GM19452 (cell line): ENCODE measurements at regions not wholly inside any gene's neighbourhood (a gene's known extent, or its start where the extent isn't known, plus 50 kb on each side); places are given as distances from the start of the nearest gene placed in this dataset.
"Not testable (repeated sequence)": the region's sequence is repeated elsewhere in the genome, so short reads cannot be mapped to it uniquely, and the experiment has no call there.

Experiments
- ATAC-seq: cut with Tn5 transposase; IDR thresholded peaks from one replicate; pipeline ENCODE4 v1.9.1; 2021; ENCODE audit not compliant: unreplicated experiment

- no peak for ATAC-seq
Measured at GRCh38 chr13:47708386-47708785, 292.7 kb downstream of the SUCLA2 start.

GRCh38 chr13:47707414-47707813 is 293.7 kb downstream of the SUCLA2 start:
- ATAC-seq: no peak

- ATAC-seq: no peak
Measured at GRCh38 chr13:47705185-47705584, 295.9 kb downstream of the SUCLA2 start.

- ATAC-seq: no peak
Measured at GRCh38 chr13:47696674-47697073, 304.4 kb downstream of the SUCLA2 start.

GRCh38 chr13:47687577-47687976 is 313.5 kb downstream of the SUCLA2 start:
- ATAC-seq: no peak

DNA sequence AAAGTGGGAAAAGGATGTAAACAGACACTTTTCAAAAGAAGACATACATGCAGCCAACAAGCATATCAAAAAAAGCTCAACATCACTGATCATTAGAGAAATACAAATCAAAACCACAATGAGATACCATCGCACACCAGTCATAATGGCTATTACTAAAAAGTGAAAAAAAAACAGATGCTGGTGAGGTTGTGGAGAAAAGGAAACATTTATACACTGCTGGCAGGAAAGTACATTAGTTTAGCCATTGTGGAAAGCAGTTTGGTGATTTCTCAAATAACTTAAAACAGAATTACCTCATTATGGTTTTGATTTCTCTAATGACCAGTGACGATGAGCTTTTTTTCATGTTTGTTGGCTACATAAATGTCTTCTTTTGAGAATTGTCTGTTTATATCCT is 315.9 kb downstream of the SUCLA2 start:
- ATAC-seq: not testable (repeated sequence)

GRCh38 chr13:47680748-47681147 is 320.3 kb downstream of the SUCLA2 start:
- no peak for ATAC-seq

- no peak for ATAC-seq
Measured at GRCh38 chr13:47679401-47679800, 321.7 kb downstream of the SUCLA2 start.

DNA sequence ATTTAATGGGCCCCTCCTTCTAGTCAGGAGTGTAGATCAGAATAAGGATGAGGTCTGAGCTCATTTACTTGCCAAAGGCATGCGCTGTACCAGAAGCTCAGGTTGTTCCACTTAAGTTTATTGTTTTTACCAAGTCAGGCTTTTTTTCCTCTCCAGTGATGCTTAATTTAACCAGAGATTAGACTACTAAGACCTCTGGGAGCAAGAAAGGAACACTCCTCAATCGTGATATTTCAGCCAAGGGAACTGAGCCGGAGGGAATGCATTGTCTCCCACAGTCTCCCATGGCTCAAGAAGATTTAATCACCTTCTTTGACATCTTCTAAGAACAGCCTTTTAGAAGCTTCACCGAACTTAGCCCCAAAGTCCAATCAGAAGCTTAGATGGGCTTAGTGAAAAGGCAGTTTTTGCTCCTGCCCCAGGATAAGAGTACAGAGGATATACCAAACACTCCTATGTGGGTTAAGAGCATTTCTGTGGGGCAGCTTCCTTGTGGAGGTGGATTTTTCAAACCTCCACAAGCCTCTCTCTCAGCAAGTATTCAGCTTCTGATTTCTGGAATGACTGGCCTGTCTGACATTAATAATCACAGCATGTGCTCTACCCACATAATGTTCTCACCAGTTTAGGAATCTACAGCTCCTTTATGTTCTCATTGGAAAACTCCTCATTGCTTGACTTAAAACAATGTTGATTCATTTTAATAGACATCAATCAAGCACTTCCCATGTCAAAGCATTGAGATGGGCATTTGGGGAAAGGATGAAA is 322.7 kb downstream of the SUCLA2 start:
- ATAC-seq: no peak

DNA sequence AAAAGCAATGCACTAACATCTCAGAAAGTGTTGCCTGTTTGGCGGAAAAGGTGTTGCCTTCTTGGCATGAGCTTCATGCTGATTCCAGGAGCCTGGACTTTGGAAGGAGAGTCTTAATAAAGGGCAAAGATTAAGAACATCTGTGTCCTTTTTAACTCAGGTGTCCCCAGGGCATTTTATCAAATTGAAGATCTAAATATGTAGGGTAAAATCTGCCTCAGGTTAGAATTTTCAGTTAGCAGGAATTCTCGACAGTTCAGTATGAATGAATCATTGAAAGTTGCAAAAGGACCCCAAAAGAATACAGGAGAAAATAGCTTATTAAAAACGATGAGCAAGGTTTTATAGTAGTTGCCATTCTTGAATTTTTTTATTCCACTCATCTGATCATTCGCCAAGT is 325.2 kb downstream of the SUCLA2 start:
- ATAC-seq: no peak

GRCh38 chr13:47673009-47673850 is 327.8 kb downstream of the SUCLA2 start:
- ATAC-seq: no peak

- no peak for ATAC-seq
Measured at GRCh38 chr13:47672245-47673008, 328.6 kb downstream of the SUCLA2 start.

DNA sequence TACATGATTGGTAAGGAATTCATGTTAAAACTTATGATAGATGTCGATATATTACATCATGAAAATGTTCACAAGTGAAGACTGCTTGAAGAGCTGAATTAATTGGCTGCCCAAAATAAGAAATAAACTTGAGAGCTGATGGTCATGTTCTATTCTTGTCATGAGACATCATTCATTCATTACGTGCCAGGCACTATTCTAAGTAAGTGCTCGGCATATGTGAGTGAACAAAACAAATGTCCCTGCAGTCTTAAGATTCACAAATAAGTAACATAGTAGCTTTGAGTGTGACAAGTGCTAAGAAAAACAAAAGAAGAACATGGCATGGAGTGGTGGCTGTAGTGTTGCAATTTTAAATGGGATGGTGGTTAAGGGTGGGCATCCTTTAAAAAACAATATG is 329.3 kb downstream of the SUCLA2 start:
- no peak for ATAC-seq

DNA sequence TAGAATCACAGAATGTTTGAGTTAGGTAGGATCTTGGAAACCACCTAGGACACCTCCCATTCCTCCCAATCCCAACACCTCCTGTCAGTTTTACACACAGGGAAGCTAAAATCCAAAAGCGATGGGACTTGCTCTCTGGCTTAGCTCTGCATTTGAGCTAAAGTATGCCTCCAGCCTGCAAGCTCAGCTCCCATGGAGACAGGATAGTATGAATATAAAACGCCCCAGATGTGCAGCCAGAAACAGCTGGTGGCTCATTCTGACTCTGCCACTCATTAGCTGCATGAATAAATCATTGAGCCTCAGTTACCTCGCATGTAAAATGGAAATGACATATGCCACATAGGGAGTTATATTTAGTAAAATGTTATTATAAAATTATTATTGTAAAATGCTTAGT is 336.0 kb downstream of the SUCLA2 start:
- ATAC-seq: no peak

DNA sequence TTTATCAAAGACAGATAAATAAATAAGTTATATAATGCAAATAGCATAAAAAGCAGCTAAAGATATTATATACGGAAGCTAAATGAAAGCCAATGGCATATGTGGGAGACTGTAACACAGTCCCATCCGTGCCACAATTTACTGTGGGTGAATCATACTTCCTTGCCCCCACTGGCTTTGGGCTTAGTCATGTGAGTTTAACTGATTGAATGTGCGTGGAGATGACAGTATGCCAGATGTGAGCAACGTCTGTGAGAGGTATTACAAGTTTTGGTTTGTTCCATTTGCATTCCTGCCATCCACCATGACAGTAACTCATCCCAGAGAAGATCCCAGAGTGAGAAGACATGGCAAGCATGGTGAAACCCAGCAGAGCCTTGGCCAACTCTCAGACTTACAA is 340.0 kb downstream of the SUCLA2 start:
- ATAC-seq: no peak

DNA sequence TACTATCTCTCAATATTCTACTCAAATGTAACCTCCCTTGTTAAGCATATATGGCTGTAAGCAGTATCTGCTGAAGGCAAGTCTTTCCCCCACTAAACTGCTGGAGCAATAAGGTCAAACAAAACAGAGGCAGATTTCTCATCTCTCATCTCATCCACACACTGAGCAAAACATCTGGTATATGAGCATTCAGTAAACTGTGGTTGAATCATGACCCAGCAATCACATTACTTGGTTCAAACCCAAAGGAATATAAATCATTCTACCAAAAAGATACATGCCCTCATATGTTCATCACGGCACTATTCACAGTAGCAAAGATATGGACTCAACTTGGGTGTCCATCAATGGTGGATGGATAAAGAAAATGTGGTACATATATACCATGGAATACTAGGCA is 344.4 kb downstream of the SUCLA2 start:
- ATAC-seq: no peak

DNA sequence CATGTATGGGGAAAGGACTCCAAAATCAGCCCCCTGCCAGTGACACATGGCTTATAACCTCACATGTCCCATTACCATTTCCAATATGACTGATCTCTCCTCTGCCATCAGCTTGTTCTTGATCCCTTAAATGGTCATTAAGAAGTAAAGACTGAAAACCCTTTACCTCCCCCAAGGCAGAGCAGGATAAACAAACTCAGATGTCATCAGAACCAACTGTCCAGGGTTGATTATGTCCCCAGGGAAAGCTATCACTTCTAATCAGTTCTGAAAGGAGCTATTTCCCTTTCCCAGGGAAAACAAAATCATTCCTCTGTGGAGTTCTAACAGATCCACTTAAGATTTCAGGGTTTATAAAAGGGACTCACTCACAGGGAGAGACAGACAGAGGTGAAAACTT is 350.9 kb downstream of the SUCLA2 start:
- ATAC-seq: no peak

GRCh38 chr13:47647001-47647400 is 354.1 kb downstream of the SUCLA2 start:
- no peak for ATAC-seq

GRCh38 chr13:47646298-47646697 is 354.8 kb downstream of the SUCLA2 start:
- ATAC-seq: no peak

DNA sequence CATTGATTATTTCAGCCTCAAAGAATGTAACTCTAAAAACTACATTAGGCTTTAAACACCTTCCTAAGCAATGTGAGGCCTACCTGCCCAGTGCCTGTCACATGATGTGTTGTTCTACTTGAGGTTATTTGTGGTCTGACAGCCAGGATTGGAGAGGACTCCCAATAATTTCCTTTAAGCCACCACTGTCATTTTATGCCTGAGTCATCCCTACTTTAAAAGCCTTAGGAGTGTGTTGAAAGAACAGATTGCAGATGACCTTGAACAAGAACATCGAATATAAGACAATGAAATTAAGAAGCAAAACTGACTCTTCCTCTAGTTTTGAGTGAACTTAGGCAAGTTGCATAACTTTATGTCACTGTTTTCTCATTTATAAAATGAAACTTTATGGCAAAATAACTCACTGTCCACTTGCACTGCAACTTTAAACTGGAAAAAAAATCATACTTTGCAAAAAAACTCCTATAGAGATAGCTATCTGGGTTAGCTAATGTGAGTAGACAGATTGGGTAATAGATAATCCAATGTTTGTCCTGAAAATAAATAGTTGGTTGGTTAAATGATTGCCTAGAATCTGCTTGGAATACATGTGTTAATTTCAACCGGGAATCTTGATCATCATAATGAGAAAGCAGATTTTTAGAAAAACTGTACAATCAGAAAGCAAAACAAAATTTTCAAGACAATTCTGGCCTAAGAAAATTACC is 361.2 kb downstream of the SUCLA2 start:
- ATAC-seq: no peak

DNA sequence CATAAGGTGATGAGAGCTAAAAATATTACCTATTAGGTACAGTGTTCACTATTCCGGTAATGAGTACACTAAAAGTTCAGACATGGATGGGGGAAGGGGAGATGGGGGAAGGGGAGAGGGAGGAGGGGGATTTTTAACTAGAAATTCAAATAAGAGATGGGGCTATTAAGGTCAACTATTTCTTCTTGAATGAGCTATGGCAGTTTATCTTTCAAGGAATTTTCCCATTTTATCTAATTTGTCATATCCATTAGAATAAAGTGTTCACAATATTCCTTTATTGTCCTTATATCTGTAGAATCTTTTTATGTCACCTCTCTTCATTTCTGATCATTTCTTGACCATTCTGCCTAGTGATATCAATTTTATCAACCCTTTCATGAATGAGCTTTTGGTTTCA is 362.4 kb downstream of the SUCLA2 start:
- no peak for ATAC-seq
